Endodermal cell (in vitro differentiated cells): ENCODE measurements at regions not wholly inside any gene's neighbourhood (a gene's known extent, or its start where the extent isn't known, plus 50 kb on each side); places are given as distances from the start of the nearest gene placed in this dataset.

Source experiments
- DNase-seq: peaks from one replicate; pipeline ENCODE4 v3.0.0-alpha.2; 2017
- H3K27ac ChIP-seq: 2 replicates; pipeline ENCODE4 v1.5.1; 2013; ENCODE audit warnings: mild to moderate bottlenecking, low read depth, low read length, moderate library complexity
- H3K27me3 ChIP-seq: 2 replicates; pipeline ENCODE4 v1.6.1; 2013; ENCODE audit warnings: mild to moderate bottlenecking, low read length, moderate library complexity; ENCODE audit not compliant: insufficient read depth, control insufficient read depth, poor library complexity, severe bottlenecking
- H3K36me3 ChIP-seq: 2 replicates; pipeline ENCODE4 v1.7.0; 2013; ENCODE audit warnings: mild to moderate bottlenecking, low read length, moderate library complexity; ENCODE audit not compliant: control insufficient read depth, insufficient read depth
- H3K4me1 ChIP-seq: one replicate; pipeline ENCODE4 v1.7.0; 2013; ENCODE audit warnings: low read length; ENCODE audit not compliant: control insufficient read depth, insufficient read depth
- H3K4me3 ChIP-seq: 2 replicates; pipeline ENCODE4 v1.5.1; 2013; ENCODE audit warnings: mild to moderate bottlenecking, low read length, moderate library complexity
- H3K9ac ChIP-seq: 2 replicates; pipeline ENCODE4 v1.6.1; 2013; ENCODE audit warnings: mild to moderate bottlenecking, low read length, moderate library complexity; ENCODE audit not compliant: poor library complexity, severe bottlenecking; ENCODE audit errors: extremely low read depth
- H3K9me3 ChIP-seq: 2 replicates; pipeline ENCODE4 v1.6.1; 2013; ENCODE audit warnings: mild to moderate bottlenecking, low read length, moderate library complexity; ENCODE audit not compliant: control insufficient read depth
- H3K27ac Mint-ChIP-seq: 2 replicates; pipeline ENCODE4 v1.8.0; 2020; ENCODE audit warnings: mixed read lengths
- H3K27me3 Mint-ChIP-seq: 2 replicates; pipeline ENCODE4 v1.8.0; 2021; ENCODE audit warnings: mild to moderate bottlenecking, mixed read lengths; ENCODE audit not compliant: insufficient read depth
- H3K36me3 Mint-ChIP-seq: 2 replicates; pipeline ENCODE4 v1.8.0; 2020; ENCODE audit warnings: low read depth, mixed read lengths
- H3K4me1 Mint-ChIP-seq: 2 replicates; pipeline ENCODE4 v1.8.0; 2020; ENCODE audit warnings: mixed read lengths
- H3K4me3 Mint-ChIP-seq: 2 replicates; pipeline ENCODE4 v1.8.0; 2020; ENCODE audit warnings: mild to moderate bottlenecking, moderate library complexity, mixed read lengths
- H3K9me3 Mint-ChIP-seq: 2 replicates; pipeline ENCODE4 v1.8.0; 2020; ENCODE audit warnings: mild to moderate bottlenecking, mixed read lengths
- WGBS, 2 experiments: methylation state at CpG; one replicate each; pipeline versions ENCODE4 v1.1.5 to v1.1.7; 2013; ENCODE audit warnings: missing lambda C conversion rate in 2 of 2, mixed read lengths in 1 of 2; ENCODE audit not compliant: insufficient coverage in 1 of 2, insufficient read length in 1 of 2; 5-methylcytosine and 5-hydroxymethylcytosine counted together
- TF ChIP-seq, protein P1 (sequence below): fragments of 200-600 bp; sonication (generic); conservative IDR thresholded peaks from 2 replicates; pipeline ENCODE4 v1.5.0; 2021; ENCODE audit warnings: antibody characterized with exemption, mild to moderate bottlenecking

DNA sequence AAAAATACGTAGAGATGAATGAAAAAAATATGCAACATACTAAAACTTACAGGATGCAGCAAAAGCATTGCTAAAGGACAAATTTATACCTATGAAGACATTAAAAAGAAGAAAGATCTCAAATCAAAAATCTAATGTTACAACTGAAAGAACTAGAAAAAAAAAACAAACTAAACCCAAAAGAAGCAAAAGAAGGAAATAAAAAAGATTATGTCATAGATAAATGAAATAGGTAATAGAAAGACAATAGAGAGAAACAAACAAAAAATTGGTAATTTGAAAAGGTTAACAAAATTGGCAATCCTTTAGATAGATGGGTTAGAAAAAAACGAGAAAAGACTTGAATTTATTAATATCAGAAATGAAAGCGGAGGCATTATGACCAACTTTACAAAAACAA, 1000.2 kb downstream of the TLE4 start:
- no peak for DNase-seq
- H3K4me3 ChIP-seq = peak overlapping the region; percentile 42
- no peaks in the 10 kb centered on the region for H3K4me1 ChIP-seq
- no peak overlapping the region for H3K9ac ChIP-seq
- H3K36me3 ChIP-seq = no peaks in the 10 kb centered on the region
- no peak overlapping the region for H3K4me3 Mint-ChIP-seq
- no peaks in the 10 kb centered on the region for H3K27me3 Mint-ChIP-seq
- peaks cover 10% of the 10 kb centered on the region for H3K36me3 Mint-ChIP-seq
- no peak overlapping the region for H3K27ac Mint-ChIP-seq
- H3K27ac ChIP-seq = no peak overlapping the region
- TF ChIP-seq, protein P1, sequence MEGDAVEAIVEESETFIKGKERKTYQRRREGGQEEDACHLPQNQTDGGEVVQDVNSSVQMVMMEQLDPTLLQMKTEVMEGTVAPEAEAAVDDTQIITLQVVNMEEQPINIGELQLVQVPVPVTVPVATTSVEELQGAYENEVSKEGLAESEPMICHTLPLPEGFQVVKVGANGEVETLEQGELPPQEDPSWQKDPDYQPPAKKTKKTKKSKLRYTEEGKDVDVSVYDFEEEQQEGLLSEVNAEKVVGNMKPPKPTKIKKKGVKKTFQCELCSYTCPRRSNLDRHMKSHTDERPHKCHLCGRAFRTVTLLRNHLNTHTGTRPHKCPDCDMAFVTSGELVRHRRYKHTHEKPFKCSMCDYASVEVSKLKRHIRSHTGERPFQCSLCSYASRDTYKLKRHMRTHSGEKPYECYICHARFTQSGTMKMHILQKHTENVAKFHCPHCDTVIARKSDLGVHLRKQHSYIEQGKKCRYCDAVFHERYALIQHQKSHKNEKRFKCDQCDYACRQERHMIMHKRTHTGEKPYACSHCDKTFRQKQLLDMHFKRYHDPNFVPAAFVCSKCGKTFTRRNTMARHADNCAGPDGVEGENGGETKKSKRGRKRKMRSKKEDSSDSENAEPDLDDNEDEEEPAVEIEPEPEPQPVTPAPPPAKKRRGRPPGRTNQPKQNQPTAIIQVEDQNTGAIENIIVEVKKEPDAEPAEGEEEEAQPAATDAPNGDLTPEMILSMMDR = no peak
- H3K9me3 ChIP-seq = peaks cover 38% of the 10 kb centered on the region
- no peaks in the 10 kb centered on the region for H3K4me1 Mint-ChIP-seq
- H3K9me3 Mint-ChIP-seq = peaks cover 48% of the 10 kb centered on the region
- no peaks in the 10 kb centered on the region for H3K27me3 ChIP-seq
- WGBS, 2 experiments = 83 to 100% methylated on average over 1 to 2 of the region's 3 CpGs

DNA sequence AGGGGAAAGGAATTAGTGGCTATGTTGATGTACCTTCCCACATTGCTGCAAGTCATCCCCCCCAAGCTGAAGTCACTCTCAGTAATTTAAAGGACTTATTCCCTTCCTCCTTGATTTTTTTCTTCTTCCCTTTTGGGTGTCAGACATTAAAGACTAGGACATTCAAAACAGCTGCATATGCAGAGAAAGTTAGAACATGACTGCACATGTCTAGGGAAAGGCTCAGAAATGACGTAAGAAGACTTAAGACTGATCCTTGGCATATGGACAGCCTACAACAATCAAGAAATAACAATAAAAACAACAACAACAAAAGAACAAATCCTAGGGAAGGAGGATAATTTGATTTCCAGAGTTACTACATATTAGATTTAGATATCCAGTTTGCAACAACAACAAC, 997.5 kb downstream of the TLE4 start:
- no peaks in the 10 kb centered on the region for H3K36me3 ChIP-seq
- DNase-seq = no peak
- Mint-ChIP-seq H3K36me3 (peaks cover 10% of the 10 kb centered on the region), H3K4me1 (no peaks in the 10 kb centered on the region), H3K4me3 (no peak overlapping the region), H3K27ac (no peak overlapping the region), H3K9me3 (peaks cover 47% of the 10 kb centered on the region), H3K27me3 (no peaks in the 10 kb centered on the region)
- no peaks in the 10 kb centered on the region for H3K4me1 ChIP-seq
- no peaks in the 10 kb centered on the region for H3K27me3 ChIP-seq
- peaks cover 37% of the 10 kb centered on the region for H3K9me3 ChIP-seq
- H3K27ac ChIP-seq = no peak overlapping the region
- WGBS, 2 experiments = 80 to 100% methylated on average over 1 of the region's 1 CpG
- H3K4me3 ChIP-seq = no peak overlapping the region
- no peak overlapping the region for H3K9ac ChIP-seq
- TF ChIP-seq, protein P1 = no peak

DNA sequence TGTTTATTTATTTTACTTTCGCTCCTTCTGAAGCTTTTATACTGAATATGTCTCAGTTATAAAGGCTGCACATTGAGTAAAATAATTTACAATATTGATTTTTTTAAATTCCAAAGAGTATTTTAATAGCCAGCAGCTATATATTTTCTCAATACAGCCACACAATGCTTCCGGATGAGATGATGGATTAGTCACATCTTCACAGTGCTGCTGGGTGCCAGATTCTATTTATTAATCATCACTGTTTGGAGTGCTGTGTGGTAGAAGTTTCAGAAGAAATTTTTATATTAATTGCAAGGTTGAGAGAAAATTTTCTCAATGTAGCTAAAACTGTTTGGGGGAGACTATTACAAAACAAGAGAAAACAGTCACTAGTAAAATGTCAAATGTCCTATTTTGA, 989.8 kb downstream of the TLE4 start:
- no peak overlapping the region for H3K4me3 ChIP-seq
- no peaks in the 10 kb centered on the region for H3K9me3 Mint-ChIP-seq
- no peaks in the 10 kb centered on the region for H3K9me3 ChIP-seq
- H3K27me3 Mint-ChIP-seq = no peaks in the 10 kb centered on the region
- 92% methylated on average over 2 of the region's 2 CpGs; no CpG with 5 or more reads in 1 of the 2 experiments for WGBS, 2 experiments
- H3K4me1 ChIP-seq = no peaks in the 10 kb centered on the region
- H3K4me3 Mint-ChIP-seq = no peak overlapping the region
- DNase-seq = no peak
- H3K27me3 ChIP-seq = no peaks in the 10 kb centered on the region
- no peak overlapping the region for H3K27ac Mint-ChIP-seq
- H3K36me3 Mint-ChIP-seq = no peaks in the 10 kb centered on the region
- H3K36me3 ChIP-seq = no peaks in the 10 kb centered on the region
- TF ChIP-seq, protein P1 = no peak
- H3K27ac ChIP-seq = no peak overlapping the region
- H3K9ac ChIP-seq = no peak overlapping the region
- H3K4me1 Mint-ChIP-seq = no peaks in the 10 kb centered on the region
